ENCODE measurements at regions not wholly inside any gene's neighbourhood (a gene's known extent, or its start where the extent isn't known, plus 50 kb on each side); places are given as distances from the start of the nearest gene placed in this dataset.

DNA sequence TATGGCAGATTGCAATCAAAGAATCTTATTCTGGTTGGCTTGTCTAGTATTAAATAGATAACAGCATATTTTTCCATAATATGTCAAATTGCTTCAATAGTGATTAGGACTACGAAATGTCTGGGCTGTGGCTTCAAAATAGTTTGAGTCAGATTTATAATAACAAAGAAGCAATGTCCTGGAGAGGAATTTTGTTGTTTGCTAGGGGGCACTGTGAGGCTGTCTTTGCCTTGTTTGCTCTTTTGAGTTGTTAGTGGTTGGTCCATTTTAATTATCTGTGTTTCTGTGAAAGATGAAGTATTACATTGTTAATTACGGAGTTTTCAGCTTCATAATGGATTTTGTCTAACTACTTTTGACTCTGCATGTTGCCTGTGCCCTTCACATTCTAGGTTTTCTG lies 713.6 kb downstream of the TLE4 start (continued):
- TF ChIP-seq, protein P1, sequence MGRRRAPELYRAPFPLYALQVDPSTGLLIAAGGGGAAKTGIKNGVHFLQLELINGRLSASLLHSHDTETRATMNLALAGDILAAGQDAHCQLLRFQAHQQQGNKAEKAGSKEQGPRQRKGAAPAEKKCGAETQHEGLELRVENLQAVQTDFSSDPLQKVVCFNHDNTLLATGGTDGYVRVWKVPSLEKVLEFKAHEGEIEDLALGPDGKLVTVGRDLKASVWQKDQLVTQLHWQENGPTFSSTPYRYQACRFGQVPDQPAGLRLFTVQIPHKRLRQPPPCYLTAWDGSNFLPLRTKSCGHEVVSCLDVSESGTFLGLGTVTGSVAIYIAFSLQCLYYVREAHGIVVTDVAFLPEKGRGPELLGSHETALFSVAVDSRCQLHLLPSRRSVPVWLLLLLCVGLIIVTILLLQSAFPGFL (CRISPR knock-in tag; IDR thresholded peaks at IDR 0.05) = no peak
- no peak for TF ChIP-seq WHSC1 (IDR thresholded peaks at IDR 0.05; ENCODE audit: low read length)
- TF ChIP-seq, protein P2, sequence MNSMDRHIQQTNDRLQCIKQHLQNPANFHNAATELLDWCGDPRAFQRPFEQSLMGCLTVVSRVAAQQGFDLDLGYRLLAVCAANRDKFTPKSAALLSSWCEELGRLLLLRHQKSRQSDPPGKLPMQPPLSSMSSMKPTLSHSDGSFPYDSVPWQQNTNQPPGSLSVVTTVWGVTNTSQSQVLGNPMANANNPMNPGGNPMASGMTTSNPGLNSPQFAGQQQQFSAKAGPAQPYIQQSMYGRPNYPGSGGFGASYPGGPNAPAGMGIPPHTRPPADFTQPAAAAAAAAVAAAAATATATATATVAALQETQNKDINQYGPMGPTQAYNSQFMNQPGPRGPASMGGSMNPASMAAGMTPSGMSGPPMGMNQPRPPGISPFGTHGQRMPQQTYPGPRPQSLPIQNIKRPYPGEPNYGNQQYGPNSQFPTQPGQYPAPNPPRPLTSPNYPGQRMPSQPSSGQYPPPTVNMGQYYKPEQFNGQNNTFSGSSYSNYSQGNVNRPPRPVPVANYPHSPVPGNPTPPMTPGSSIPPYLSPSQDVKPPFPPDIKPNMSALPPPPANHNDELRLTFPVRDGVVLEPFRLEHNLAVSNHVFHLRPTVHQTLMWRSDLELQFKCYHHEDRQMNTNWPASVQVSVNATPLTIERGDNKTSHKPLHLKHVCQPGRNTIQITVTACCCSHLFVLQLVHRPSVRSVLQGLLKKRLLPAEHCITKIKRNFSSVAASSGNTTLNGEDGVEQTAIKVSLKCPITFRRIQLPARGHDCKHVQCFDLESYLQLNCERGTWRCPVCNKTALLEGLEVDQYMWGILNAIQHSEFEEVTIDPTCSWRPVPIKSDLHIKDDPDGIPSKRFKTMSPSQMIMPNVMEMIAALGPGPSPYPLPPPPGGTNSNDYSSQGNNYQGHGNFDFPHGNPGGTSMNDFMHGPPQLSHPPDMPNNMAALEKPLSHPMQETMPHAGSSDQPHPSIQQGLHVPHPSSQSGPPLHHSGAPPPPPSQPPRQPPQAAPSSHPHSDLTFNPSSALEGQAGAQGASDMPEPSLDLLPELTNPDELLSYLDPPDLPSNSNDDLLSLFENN (IDR thresholded peaks at IDR 0.05; ENCODE audit: low read depth in 2 of 2, low read length in 2 of 2) = no peak
- no peak for TF ChIP-seq C11orf30 (IDR thresholded peaks at IDR 0.05; ENCODE audit: low read depth)
- TF ChIP-seq ZFX (CRISPR knock-in tag; IDR thresholded peaks at IDR 0.05) = no peak
- no peak for TF ChIP-seq FOXJ3 (CRISPR knock-in tag; IDR thresholded peaks at IDR 0.05)
- no peak for TF ChIP-seq ARID1B (IDR thresholded peaks at IDR 0.05)

DNA sequence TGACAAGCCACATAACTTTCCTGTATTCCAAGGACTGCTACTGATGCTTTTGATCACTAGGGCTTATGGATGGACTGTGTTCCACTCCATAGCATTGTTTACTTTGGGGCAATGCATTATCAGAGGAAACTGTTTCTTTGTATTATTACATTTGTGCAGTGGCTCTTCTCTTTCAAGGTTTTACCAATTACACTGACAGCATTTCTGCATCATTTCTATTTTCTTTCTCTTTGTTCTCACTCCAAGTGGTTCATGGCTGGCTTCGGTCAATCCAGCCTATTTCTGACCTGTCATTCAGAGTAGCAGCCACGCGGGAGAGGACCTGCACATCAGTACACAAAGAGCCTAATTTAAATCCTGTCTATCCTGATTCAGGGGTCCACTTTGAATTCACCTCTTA lies 711.0 kb downstream of the TLE4 start:
- ChIA-PET CTCF (ENCODE audit: low intra/inter-chr PET ratio) (no interaction called here), POLR2A (no interaction called here)
- BruUV-seq (replicated peaks) = no TSS peak
- no peak overlapping the region for H3K4me2 ChIP-seq (ENCODE audit: insufficient read depth, low read length)
- ATAC-seq (no peak), FAIRE-seq (no peak), DNase-seq (ENCODE audit: extremely low read depth in 1 of 4, low spot score in 3 of 4) (no peak)
- H3K9ac ChIP-seq (ENCODE audit: insufficient read depth in 1 of 2, low read depth in 2 of 2, low read length in 2 of 2) = no peak overlapping the region
- no peaks in the 10 kb centered on the region for H3K9me3 ChIP-seq (replicated peaks; ENCODE audit: control insufficient read depth, insufficient read depth, low read depth, low read length)
- intact Hi-C loops (cut with micrococcal nuclease) = no loop called here
- no peak overlapping the region for H3K4me3 ChIP-seq
- H3K9me1 ChIP-seq (ENCODE audit: control insufficient read depth, insufficient read depth, low read length) = no peaks in the 10 kb centered on the region
- H3K27me3 ChIP-seq (ENCODE audit: control insufficient read depth in 2 of 2, insufficient read depth in 2 of 2, low read length in 2 of 2) = no peaks in the 10 kb centered on the region
- H2AFZ ChIP-seq (ENCODE audit: low read depth, low read length) = no peak overlapping the region
- no peaks in the 10 kb centered on the region for H3K36me3 ChIP-seq (ENCODE audit: control insufficient read depth, insufficient read depth, low read length)
- no peaks in the 10 kb centered on the region for H4K20me1 ChIP-seq (replicated peaks; ENCODE audit: control insufficient read depth, insufficient read depth, low read length)
- H3K27ac ChIP-seq (ENCODE audit: extremely low read depth, low read depth, low read length) = no peak overlapping the region
- WGBS (ENCODE audit: insufficient coverage, low coverage, missing lambda C conversion rate) = 0% methylated on average over 3 of the region's 3 CpGs
- H3K79me2 ChIP-seq (ENCODE audit: control insufficient read depth, insufficient read depth, low read length) = no peaks in the 10 kb centered on the region
- in situ Hi-C loops (cut with MboI) = no loop called here
- H3K4me1 ChIP-seq (replicated peaks in 1 of 2; ENCODE audit: control insufficient read depth in 2 of 2, insufficient read depth in 2 of 2, low read length in 2 of 2) = no peaks in the 10 kb centered on the region
- TF ChIP-seq ZNF780A (CRISPR knock-in tag; IDR thresholded peaks at IDR 0.05) (no peak), PHF21A (IDR thresholded peaks at IDR 0.05; ENCODE audit: borderline replicate concordance, low read depth) (no peak), EZH2 (IDR thresholded peaks at IDR 0.05; ENCODE audit: borderline replicate concordance, low read depth, low read length) (no peak), IRF2 (CRISPR knock-in tag; IDR thresholded peaks at IDR 0.05) (no peak), MYBL2 (IDR thresholded peaks at IDR 0.05; ENCODE audit: low read depth) (no peak), MYBL2 (CRISPR knock-in tag; IDR thresholded peaks at IDR 0.05; ENCODE audit: borderline replicate concordance) (no peak), NUFIP1 (IDR thresholded peaks at IDR 0.05; ENCODE audit: partially characterized antibody) (no peak)
- TF ChIP-seq, protein P1 (CRISPR knock-in tag; IDR thresholded peaks at IDR 0.05) = no peak
- TF ChIP-seq, protein P3, sequence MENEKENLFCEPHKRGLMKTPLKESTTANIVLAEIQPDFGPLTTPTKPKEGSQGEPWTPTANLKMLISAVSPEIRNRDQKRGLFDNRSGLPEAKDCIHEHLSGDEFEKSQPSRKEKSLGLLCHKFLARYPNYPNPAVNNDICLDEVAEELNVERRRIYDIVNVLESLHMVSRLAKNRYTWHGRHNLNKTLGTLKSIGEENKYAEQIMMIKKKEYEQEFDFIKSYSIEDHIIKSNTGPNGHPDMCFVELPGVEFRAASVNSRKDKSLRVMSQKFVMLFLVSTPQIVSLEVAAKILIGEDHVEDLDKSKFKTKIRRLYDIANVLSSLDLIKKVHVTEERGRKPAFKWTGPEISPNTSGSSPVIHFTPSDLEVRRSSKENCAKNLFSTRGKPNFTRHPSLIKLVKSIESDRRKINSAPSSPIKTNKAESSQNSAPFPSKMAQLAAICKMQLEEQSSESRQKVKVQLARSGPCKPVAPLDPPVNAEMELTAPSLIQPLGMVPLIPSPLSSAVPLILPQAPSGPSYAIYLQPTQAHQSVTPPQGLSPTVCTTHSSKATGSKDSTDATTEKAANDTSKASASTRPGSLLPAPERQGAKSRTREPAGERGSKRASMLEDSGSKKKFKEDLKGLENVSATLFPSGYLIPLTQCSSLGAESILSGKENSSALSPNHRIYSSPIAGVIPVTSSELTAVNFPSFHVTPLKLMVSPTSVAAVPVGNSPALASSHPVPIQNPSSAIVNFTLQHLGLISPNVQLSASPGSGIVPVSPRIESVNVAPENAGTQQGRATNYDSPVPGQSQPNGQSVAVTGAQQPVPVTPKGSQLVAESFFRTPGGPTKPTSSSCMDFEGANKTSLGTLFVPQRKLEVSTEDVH (IDR thresholded peaks at IDR 0.05; ENCODE audit: low read depth, partially characterized antibody) = no peak
